ENCODE measurements at regions not wholly inside any gene's neighbourhood (a gene's known extent, or its start where the extent isn't known, plus 50 kb on each side); places are given as distances from the start of the nearest gene placed in this dataset.
A peak's percentile ranks its signal among the peaks of the same experiment; 100 is the strongest.

DNA sequence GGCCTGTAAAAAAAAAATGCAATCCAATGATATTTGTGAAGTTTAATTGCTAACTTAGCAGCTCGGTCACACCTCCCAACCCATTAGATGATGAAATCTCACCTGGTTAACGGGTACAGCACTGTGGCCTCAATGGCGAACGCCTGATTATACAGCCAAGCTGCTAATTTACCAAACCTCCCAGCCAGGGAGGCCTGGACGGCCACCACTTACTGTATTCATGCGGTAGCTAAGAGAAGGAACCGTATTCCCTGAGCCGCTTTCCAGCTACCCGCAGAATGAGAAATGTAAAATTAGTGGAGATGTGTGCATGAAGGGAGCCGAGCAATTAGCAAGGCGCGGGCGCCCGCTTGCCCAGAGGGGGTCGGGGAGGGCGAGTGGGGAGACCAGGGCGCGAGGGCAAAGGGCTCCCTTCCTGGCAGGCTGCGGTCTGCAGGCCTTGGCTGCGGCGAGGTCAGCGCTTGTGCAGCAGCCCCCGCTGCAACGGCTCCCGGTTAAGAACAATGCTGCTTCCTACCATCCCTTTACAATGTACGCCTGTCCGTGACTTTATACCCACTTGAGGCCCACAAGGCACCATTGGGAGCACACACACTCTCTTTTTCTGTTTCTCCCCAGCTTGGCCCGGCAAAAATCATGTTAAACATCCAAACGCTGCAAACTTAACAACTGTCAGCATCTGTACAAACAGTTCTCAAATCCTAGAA, 70.4 kb upstream of the TBCA start:
- H3K4me1 ChIP-seq, result peaks cover 7 to 13% (median 11%) of the 10 kb centered on the region in 10 experiments; a peak in 17 of 20 replicates
- no peak for TF ChIP-seq Cebpa-rat (IDR thresholded peaks at IDR 0.05)
- H3K9ac ChIP-seq, result no peak overlapping the region
- H4K20me1 ChIP-seq, result no peaks in the 10 kb centered on the region; a peak in 3 of 22 replicates
- peaks cover 46 to 64% (median 56%) of the 10 kb centered on the region in 11 experiments for H3K27me3 ChIP-seq
- H3K36me3 ChIP-seq, result no peaks in the 10 kb centered on the region
- no peak overlapping the region for H3K4me2 ChIP-seq
- no peak overlapping the region for H3K4me3 ChIP-seq
- no peak overlapping the region for H3K27ac ChIP-seq
- H3K9me3 ChIP-seq (replicated peaks in 1 of 11), result peaks cover 0 to 23% (median 16%) of the 10 kb centered on the region in 11 experiments; a peak in 15 of 22 replicates

DNA sequence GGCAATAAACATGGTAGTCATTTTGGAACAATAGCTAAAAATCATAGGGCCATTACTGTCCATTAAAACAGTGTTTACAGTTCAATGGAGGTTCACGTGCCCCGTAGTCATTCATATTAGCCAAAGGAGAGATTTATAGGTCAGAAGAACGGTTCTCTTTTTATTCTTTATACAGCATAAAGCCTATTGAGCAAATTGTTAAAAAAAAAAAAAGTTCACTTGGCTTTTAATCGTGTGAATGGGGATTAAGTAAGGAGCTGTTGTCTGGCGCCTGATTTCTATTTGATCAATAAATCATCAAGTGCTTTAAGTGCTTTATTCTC, 69.1 kb upstream of the TBCA start:
- no peak overlapping the region; a peak in 1 of 22 replicates for H3K4me2 ChIP-seq
- no peaks in the 10 kb centered on the region; a peak in 3 of 22 replicates for H4K20me1 ChIP-seq
- H3K4me3 ChIP-seq, result no peak overlapping the region
- H3K27me3 ChIP-seq, result peaks cover 46 to 68% (median 59%) of the 10 kb centered on the region in 11 experiments
- H3K9me3 ChIP-seq (replicated peaks in 1 of 11), result peaks cover 0 to 11% (median 4%) of the 10 kb centered on the region in 11 experiments; a peak in 5 of 22 replicates
- H3K9ac ChIP-seq, result no peak overlapping the region
- H3K4me1 ChIP-seq, result peaks cover 5 to 12% (median 10%) of the 10 kb centered on the region in 10 experiments; a peak in 15 of 20 replicates
- no peak overlapping the region for H3K27ac ChIP-seq
- TF ChIP-seq Cebpa-rat (IDR thresholded peaks at IDR 0.05), result no peak
- no peaks in the 10 kb centered on the region for H3K36me3 ChIP-seq

DNA sequence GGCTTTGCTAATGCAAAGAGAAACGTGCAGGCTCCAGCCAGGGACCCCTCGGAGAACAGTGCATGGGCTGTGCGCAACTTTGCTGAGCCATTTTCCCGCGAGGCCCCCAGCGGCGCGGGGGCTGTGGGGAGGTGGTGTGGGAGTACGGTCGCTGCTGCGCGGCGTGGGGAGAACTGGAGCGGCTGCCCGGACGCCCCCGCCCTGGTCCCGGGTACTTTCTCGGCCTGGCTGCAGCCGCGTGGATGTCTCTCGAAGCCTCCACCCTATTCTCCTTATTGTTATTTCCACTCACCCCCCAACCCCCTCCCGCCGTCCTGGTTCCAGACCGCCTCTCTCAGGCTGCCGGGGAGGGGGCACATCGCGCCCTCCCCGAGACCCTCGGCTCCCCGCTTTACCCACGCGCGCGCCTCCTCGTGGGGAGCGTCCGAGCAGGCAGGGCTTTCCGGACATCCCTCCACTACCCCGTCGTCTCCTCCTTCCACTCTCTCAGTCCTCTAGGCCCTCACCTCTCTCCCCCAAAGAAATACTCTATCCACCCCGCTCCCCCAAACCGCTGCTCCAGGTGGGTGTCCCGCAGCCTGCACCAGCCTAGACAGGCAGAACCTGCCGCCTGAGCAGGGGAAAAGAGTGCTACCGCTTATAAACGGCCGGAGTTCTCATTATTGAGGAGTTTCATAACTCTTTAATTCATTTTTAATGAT, 68.6 kb upstream of the TBCA start:
- H3K4me1 ChIP-seq, result peaks cover 5 to 12% (median 10%) of the 10 kb centered on the region in 10 experiments; a peak in 15 of 20 replicates
- peaks cover 0 to 11% (median 4%) of the 10 kb centered on the region in 11 experiments; a peak in 5 of 22 replicates for H3K9me3 ChIP-seq (replicated peaks in 1 of 11)
- H4K20me1 ChIP-seq, result no peaks in the 10 kb centered on the region; a peak in 3 of 22 replicates
- peak overlapping the region; percentile 28 to 87 (median 58); a peak in 21 of 22 replicates for H3K4me2 ChIP-seq
- H3K4me3 ChIP-seq, result peak overlapping the region in 8 of 10 experiments; percentile 11 to 55 (median 40); a peak in 12 of 20 replicates
- TF ChIP-seq Cebpa-rat (IDR thresholded peaks at IDR 0.05), result no peak
- no peaks in the 10 kb centered on the region for H3K36me3 ChIP-seq
- peaks cover 46 to 68% (median 59%) of the 10 kb centered on the region in 11 experiments for H3K27me3 ChIP-seq
- no peak overlapping the region for H3K27ac ChIP-seq
- H3K9ac ChIP-seq, result 0 out of 22 replicates have a peak overlapping the region, but pooled peaks of 3 of the 11 experiments have one; percentile 5 to 47 (median 6)

DNA sequence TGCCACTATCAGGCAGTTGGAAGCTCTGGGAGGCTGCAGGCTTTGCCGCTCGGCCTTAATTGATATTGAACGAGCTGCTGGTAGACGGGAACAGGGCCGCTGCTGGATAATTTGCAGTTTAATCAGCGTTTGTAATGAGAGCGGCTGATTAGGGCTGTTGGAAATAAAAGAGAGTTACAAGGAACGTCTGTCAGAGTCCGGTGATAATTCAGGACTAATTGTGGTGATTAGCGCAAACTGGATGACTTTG, 68.2 kb upstream of the TBCA start:
- H3K9ac ChIP-seq, result 0 out of 22 replicates have a peak overlapping the region, but pooled peaks of 3 of the 11 experiments have one; percentile 5 to 47 (median 6)
- peak overlapping the region; percentile 28 to 87 (median 58); a peak in 20 of 22 replicates for H3K4me2 ChIP-seq
- H3K9me3 ChIP-seq (replicated peaks in 1 of 11), result peaks cover 0 to 11% (median 4%) of the 10 kb centered on the region in 11 experiments; a peak in 5 of 22 replicates
- H3K27ac ChIP-seq, result no peak overlapping the region
- peak overlapping the region in 8 of 10 experiments; percentile 11 to 55 (median 40); a peak in 12 of 20 replicates for H3K4me3 ChIP-seq
- peaks cover 46 to 68% (median 59%) of the 10 kb centered on the region in 11 experiments for H3K27me3 ChIP-seq
- H3K4me1 ChIP-seq, result peaks cover 5 to 12% (median 10%) of the 10 kb centered on the region in 10 experiments; a peak in 15 of 20 replicates
- no peaks in the 10 kb centered on the region; a peak in 3 of 22 replicates for H4K20me1 ChIP-seq
- TF ChIP-seq Cebpa-rat (IDR thresholded peaks at IDR 0.05), result no peak
- H3K36me3 ChIP-seq, result no peaks in the 10 kb centered on the region

DNA sequence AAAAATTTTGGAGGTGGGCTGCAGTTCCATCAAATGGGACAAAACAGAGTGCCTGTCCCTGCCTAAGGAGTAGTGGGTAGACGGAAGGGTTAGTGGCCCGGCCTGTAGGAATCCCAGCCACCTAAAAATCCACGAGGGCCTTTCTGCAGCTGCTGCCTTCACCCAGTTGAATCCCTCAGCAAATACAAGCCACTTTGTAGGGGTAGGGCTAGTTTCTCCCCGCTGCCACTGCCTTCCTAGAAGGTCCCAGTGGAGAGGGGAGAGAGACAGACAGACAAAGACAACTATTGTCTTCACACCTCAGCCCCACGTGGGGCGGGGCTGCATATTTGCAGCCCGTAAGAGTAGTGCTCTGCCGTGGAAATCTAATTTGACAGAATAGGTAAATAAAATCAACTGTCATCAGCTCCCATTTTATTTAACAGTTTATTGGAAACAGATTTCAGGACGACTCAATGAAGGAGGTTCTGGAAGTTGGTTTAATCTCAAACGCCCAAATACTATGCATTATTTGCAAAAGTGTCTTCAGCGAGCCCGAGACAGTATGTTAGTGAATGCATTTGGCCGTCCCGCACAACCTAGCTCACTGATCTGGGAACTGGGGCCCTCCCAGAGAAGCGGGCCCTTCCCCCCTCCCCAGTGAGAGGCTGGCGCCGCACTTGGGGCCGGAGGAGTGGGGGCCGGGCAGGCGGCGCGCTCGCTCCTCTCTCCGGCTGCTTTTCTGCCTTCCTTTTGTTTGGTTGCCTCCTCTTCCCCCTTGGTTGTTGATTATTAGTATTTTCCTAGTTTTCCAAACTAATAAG, 67.6 kb upstream of the TBCA start:
- H3K9ac ChIP-seq, result 0 out of 22 replicates have a peak overlapping the region, but pooled peaks of 2 of the 11 experiments have one; percentile 6 to 47
- H3K4me2 ChIP-seq, result peak overlapping the region in 8 of 11 experiments; percentile 39 to 87 (median 60); a peak in 12 of 22 replicates
- peaks cover 46 to 68% (median 59%) of the 10 kb centered on the region in 11 experiments for H3K27me3 ChIP-seq

DNA sequence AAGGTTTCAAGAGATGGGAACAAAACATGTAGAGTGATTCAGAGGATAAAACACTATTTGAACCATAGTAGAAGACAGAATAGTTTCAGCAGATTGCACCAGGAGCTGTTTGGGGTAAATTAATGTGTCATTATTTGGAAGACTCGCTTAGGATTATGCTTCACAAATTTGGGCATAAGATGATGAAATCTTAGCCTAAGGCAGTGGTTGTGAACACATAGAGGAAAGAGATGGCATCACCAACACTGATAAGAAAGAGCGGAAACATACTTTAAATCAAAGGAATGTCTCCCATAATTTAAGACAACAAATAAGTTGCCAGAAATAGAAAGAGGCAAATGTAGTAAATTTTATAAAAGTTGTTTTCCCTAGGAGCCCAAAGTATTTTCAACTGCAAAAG, 66.1 kb upstream of the TBCA start:
- no peak overlapping the region for H3K9ac ChIP-seq
- H3K4me1 ChIP-seq, result peaks cover 5 to 12% (median 10%) of the 10 kb centered on the region in 10 experiments; a peak in 15 of 20 replicates
- H3K27me3 ChIP-seq, result peaks cover 46 to 60% (median 58%) of the 10 kb centered on the region in 11 experiments

More for the DNA sequence above, 67.6 kb upstream of the TBCA start:
- Histone ChIP-seq H3K4me1 (peaks cover 5 to 12% (median 10%) of the 10 kb centered on the region in 10 experiments; a peak in 15 of 20 replicates), H3K9me3 (replicated peaks in 1 of 11) (peaks cover 0 to 11% (median 4%) of the 10 kb centered on the region in 11 experiments; a peak in 5 of 22 replicates), H3K4me3 (peak overlapping the region in 5 of 10 experiments; percentile 32 to 55 (median 48); a peak in 8 of 20 replicates), H3K27ac (no peak overlapping the region), H3K36me3 (no peaks in the 10 kb centered on the region), H4K20me1 (no peaks in the 10 kb centered on the region; a peak in 3 of 22 replicates)
- no peak for TF ChIP-seq Cebpa-rat (IDR thresholded peaks at IDR 0.05)

DNA sequence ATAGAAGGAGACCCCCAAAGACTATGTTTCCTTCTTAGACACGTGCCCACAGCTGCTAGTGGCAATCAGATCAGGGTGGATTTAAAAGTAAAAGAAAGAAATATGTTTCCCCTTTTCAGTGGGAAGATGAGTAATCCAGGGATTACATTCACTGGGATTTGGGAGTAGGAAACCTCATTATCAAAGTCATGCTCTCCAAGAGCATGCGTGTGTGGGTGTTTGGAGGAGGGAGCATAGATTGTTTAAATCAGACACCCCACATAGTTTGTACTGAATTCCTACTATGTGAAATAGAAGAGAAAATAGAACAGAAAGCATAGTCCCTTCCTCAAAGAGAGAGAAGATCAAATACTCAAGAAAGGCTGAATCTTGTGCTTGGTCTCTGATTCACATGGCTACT, 65.5 kb upstream of the TBCA start:
- Histone ChIP-seq H3K9me3 (replicated peaks in 1 of 11) (peaks cover 0 to 11% (median 4%) of the 10 kb centered on the region in 11 experiments; a peak in 5 of 22 replicates), H4K20me1 (no peaks in the 10 kb centered on the region; a peak in 3 of 22 replicates), H3K4me2 (no peak overlapping the region), H3K27me3 (peaks cover 42 to 54% (median 51%) of the 10 kb centered on the region in 11 experiments), H3K4me3 (no peak overlapping the region), H3K9ac (no peak overlapping the region), H3K36me3 (no peaks in the 10 kb centered on the region), H3K4me1 (peaks cover 5 to 12% (median 10%) of the 10 kb centered on the region in 10 experiments; a peak in 15 of 20 replicates), H3K27ac (no peak overlapping the region)
- TF ChIP-seq Cebpa-rat (IDR thresholded peaks at IDR 0.05), result no peak

More for the DNA sequence above, 66.1 kb upstream of the TBCA start:
- TF ChIP-seq Cebpa-rat (IDR thresholded peaks at IDR 0.05), result no peak
- Histone ChIP-seq H3K36me3 (no peaks in the 10 kb centered on the region), H4K20me1 (no peaks in the 10 kb centered on the region; a peak in 3 of 22 replicates), H3K9me3 (replicated peaks in 1 of 11) (peaks cover 0 to 11% (median 4%) of the 10 kb centered on the region in 11 experiments; a peak in 5 of 22 replicates), H3K27ac (no peak overlapping the region), H3K4me3 (no peak overlapping the region), H3K4me2 (no peak overlapping the region)

DNA sequence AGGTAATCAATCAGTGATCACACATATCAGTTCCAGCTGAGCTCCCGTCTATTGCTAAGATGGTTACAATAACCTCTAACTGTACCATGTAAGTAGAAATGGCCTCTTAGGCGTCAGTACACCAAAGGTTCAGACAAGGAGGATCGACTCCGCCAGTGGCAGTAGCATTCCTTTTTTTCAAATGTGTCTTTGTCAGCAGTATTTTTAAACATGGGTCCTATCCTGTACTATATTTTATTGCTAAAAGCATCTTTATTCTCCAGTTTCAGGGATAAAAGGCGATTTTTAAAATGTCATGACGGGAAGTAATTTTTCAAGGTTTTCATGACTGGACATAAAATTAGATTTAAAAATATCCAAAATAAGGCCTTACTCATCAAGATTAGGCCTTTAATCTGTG, 64.8 kb upstream of the TBCA start:
- no peaks in the 10 kb centered on the region for H3K36me3 ChIP-seq
- H3K27ac ChIP-seq, result no peak overlapping the region
- TF ChIP-seq Cebpa-rat (IDR thresholded peaks at IDR 0.05), result no peak
- no peak overlapping the region for H3K4me2 ChIP-seq
- peaks cover 35 to 47% (median 44%) of the 10 kb centered on the region in 11 experiments for H3K27me3 ChIP-seq
- H3K9ac ChIP-seq, result no peak overlapping the region
- peaks cover 5 to 12% (median 10%) of the 10 kb centered on the region in 10 experiments; a peak in 15 of 20 replicates for H3K4me1 ChIP-seq
- H3K9me3 ChIP-seq (replicated peaks in 1 of 11), result peaks cover 0 to 11% (median 4%) of the 10 kb centered on the region in 11 experiments; a peak in 5 of 22 replicates
- H4K20me1 ChIP-seq, result no peaks in the 10 kb centered on the region; a peak in 3 of 22 replicates
- H3K4me3 ChIP-seq, result no peak overlapping the region

Measured in BLaER1 treated with 17β-estradiol and CSF1 and Interleukin-3, amounts not matched to agents 10 nM and 100 nM (cell line).